Heart right ventricle (tissue), 16 donors: ENCODE measurements at regions not wholly inside any gene's neighbourhood (a gene's known extent, or its start where the extent isn't known, plus 50 kb on each side); places are given as distances from the start of the nearest gene placed in this dataset.

ENCODE experiments used
- ATAC-seq, 8 donors: fragments of 200-7000 bp; cut with Tn5 transposase; one replicate each; pipeline ENCODE4 v1.9.1; 2020; ENCODE audit warnings: mild to moderate bottlenecking in 8 of 8, moderate library complexity in 8 of 8, moderate number of reproducible peaks in 1 of 8
- DNase-seq, 2 donors: peaks; one replicate each; pipeline ENCODE4 v3.0.0-alpha.2; 2020
- H3K27ac ChIP-seq, 10 donors: fragments of 200-600 bp; sonication (generic) in 2 of 10; one replicate each; pipeline versions ENCODE4 v1.5.0 to v1.8.0; 2020 to 2022; ENCODE audit warnings: mild to moderate bottlenecking in 3 of 10
- H3K27me3 ChIP-seq, 7 donors: fragments of 200-600 bp; one replicate each; pipeline ENCODE4 v1.8.0; 2021 to 2022; ENCODE audit warnings: mild to moderate bottlenecking in 2 of 7
- H3K36me3 ChIP-seq, 9 donors: fragments of 200-600 bp; sonication (generic) in 1 of 9; one replicate each; pipeline versions ENCODE4 v1.5.0 to v1.8.0; 2020 to 2022; ENCODE audit warnings: mild to moderate bottlenecking in 2 of 9
- H3K4me1 ChIP-seq, 9 donors: fragments of 200-600 bp; sonication (generic) in 1 of 9; one replicate each; pipeline versions ENCODE4 v1.5.0 to v1.8.0; 2020 to 2022; ENCODE audit warnings: mild to moderate bottlenecking in 4 of 9
- H3K4me3 ChIP-seq, 10 donors: fragments of 200-600 bp; sonication (generic) in 2 of 10; one replicate each; pipeline versions ENCODE4 v1.5.0 to v1.8.0; 2020 to 2022; ENCODE audit warnings: mild to moderate bottlenecking in 7 of 10, moderate library complexity in 2 of 10
- H3K9me3 ChIP-seq, 11 donors: fragments of 200-600 bp in 10 of 11; sonication (generic) in 2 of 11; one replicate each; pipeline versions ENCODE4 v1.5.0 to v1.8.0; 2013 to 2022; ENCODE audit warnings: mild to moderate bottlenecking in 2 of 11, control low read depth in 1 of 11, moderate library complexity in 1 of 11
- CTCF ChIP-seq, 9 donors: fragments of 200-600 bp; sonication (generic) in 2 of 9; IDR thresholded peaks; one replicate each; pipeline versions ENCODE4 v1.5.0 to v1.8.0; 2021 to 2022; ENCODE audit warnings: antibody characterized with exemption in 9 of 9, mild to moderate bottlenecking in 5 of 9, moderate library complexity in 1 of 9
- WGBS, 2 donors: extraction: QIAGEN DNeasy Blood & Tissue Kit; methylation state at CpG; one replicate each; pipeline ENCODE4 v1.1.7; 2013; ENCODE audit warnings: inconsistent platforms in 1 of 2; 5-methylcytosine and 5-hydroxymethylcytosine counted together
- intact Hi-C, 10 donors: fragments of 100-400 bp; cut with DNase I; formaldehyde crosslinking; loops; one replicate each; pipeline versions ENCODE4 v1.11.1 to v1.14.2; 2022
- donor health status: Arrhythmogenic right ventricular cardiomyopathy.
- donor health status: ischemic (EF 13 %, LVEDD 7.1; RV severe dilation, severe dysfunction).
- donor health status: healthy with polysubstance abuse.
- donor health status: DM: no; HTN: yes; CAD: no.
- donor health status: DM: no; HTN: no; CAD: no.
- donor health status: ischemic (EF 25% LVEDD 6.9; RV normal size, moderate dysfunction).
- donor health status: ischemic (EF 25% LVEDD 5.7; RV mildly dilated, moderate dysfunction).
- donor health status: healthy.
- donor health status: DM: yes; HTN: yes; CAD: no.
- donor health status: Ischemic cardiomyopathy.
- donor health status: ischemic (EF 35%, LVEDD 5.7; RV mildly dilated, moderate dysfunction).
- donor health status: nonischemic (EF 11% LVEDD 7.7; RV severe dilation, severe dysfunction).
- donor health status: DM: yes; HTN: yes; CAD: no.
- donor health status: PGD.
- donor health status: ischemic (EF 29% LVEDD 5.4; RV normal size, mild dysfunction).
- donor health status: nonischemic (EF 23%, LVEDD 6.1; RV moderate dilation, normal function).

GRCh38 chr2:239865059-239865639 is 160.0 kb downstream of the NDUFA10 start:
- Histone ChIP-seq H3K36me3 (no peaks in the 10 kb centered on the region), H3K9me3 (no peaks in the 10 kb centered on the region), H3K4me3 (no peak overlapping the region), H3K27me3 (peaks cover 0 to 12% (median 0%) of the 10 kb centered on the region in 7 donors), H3K27ac (no peak overlapping the region), H3K4me1 (no peaks in the 10 kb centered on the region)
- DNase-seq: no peak
- intact Hi-C loops: no loop called here
- no peak for ATAC-seq
- WGBS, 2 donors: 91 to 95% methylated on average over 42 of the region's 42 CpGs
- TF ChIP-seq CTCF (IDR thresholded peaks at IDR 0.05): no peak

GRCh38 chr2:239864247-239865058 is 160.7 kb downstream of the NDUFA10 start:
- no peaks in the 10 kb centered on the region for H3K36me3 ChIP-seq
- peaks cover 0 to 13% (median 0%) of the 10 kb centered on the region in 7 donors for H3K27me3 ChIP-seq
- H3K4me3 ChIP-seq: no peak overlapping the region
- no peak overlapping the region for H3K27ac ChIP-seq
- DNase-seq (no peak), ATAC-seq (no peak)
- intact Hi-C loops: no loop called here
- WGBS, 2 donors: 94% methylated on average over 26 of the region's 26 CpGs
- H3K9me3 ChIP-seq: no peaks in the 10 kb centered on the region
- TF ChIP-seq CTCF (IDR thresholded peaks at IDR 0.05): no peak
- H3K4me1 ChIP-seq: no peaks in the 10 kb centered on the region

- H3K9me3 ChIP-seq: no peaks in the 10 kb centered on the region
- DNase-seq (no peak), ATAC-seq (no peak)
- intact Hi-C loops: no loop called here
- H3K27me3 ChIP-seq: peaks cover 0 to 18% (median 2%) of the 10 kb centered on the region in 7 donors
- 69 to 70% methylated on average over 7 of the region's 7 CpGs for WGBS, 2 donors
- no peaks in the 10 kb centered on the region for H3K4me1 ChIP-seq
- no peaks in the 10 kb centered on the region for H3K36me3 ChIP-seq
- no peak overlapping the region for H3K4me3 ChIP-seq
- no peak overlapping the region for H3K27ac ChIP-seq
- TF ChIP-seq CTCF (IDR thresholded peaks at IDR 0.05): no peak
These were observed 162.5 kb downstream of the NDUFA10 start for GRCh38 chr2:239862613-239863012.

- WGBS, 2 donors: 23 to 38% methylated on average over 5 of the region's 5 CpGs
- H3K4me1 ChIP-seq: no peaks in the 10 kb centered on the region
- no peak for TF ChIP-seq CTCF (IDR thresholded peaks at IDR 0.05)
- DNase-seq: no peak
- no peak for ATAC-seq
- no peaks in the 10 kb centered on the region for H3K36me3 ChIP-seq
- peaks cover 0 to 55% (median 16%) of the 10 kb centered on the region in 7 donors for H3K27me3 ChIP-seq
- intact Hi-C loops: no loop called here
- H3K9me3 ChIP-seq: no peaks in the 10 kb centered on the region
- no peak overlapping the region for H3K4me3 ChIP-seq
- no peak overlapping the region for H3K27ac ChIP-seq
These were observed 167.0 kb downstream of the NDUFA10 start for GRCh38 chr2:239858179-239858578.
